ENCODE measurements at regions not wholly inside any gene's neighbourhood (a gene's known extent, or its start where the extent isn't known, plus 50 kb on each side); places are given as distances from the start of the nearest gene placed in this dataset.

- Histone ChIP-seq H3K4me3 (replicated peaks in 1 of 3; ENCODE audit: low read depth in 2 of 3, low read length in 3 of 3) (no peak overlapping the region), H3K27me3 (ENCODE audit: control insufficient read depth in 2 of 2, insufficient read depth in 2 of 2, low read length in 2 of 2) (no peaks in the 10 kb centered on the region), H3K27ac (ENCODE audit: low read depth in 1 of 2, low read length in 2 of 2) (no peak overlapping the region), H3K36me3 (replicated peaks in 1 of 2; ENCODE audit: control insufficient read depth in 1 of 2, insufficient read depth in 2 of 2, low read length in 2 of 2) (no peaks in the 10 kb centered on the region), H2AFZ (ENCODE audit: insufficient read depth, low read depth, low read length, poor library complexity, severe bottlenecking) (no peak overlapping the region), H3K4me1 (ENCODE audit: control insufficient read depth in 1 of 2, insufficient read depth in 2 of 2, low read length in 2 of 2) (no peaks in the 10 kb centered on the region), H3K4me2 (replicated peaks; ENCODE audit: extremely low read depth, low read length, poor library complexity, severe bottlenecking) (no peak overlapping the region), H3K9ac (ENCODE audit: insufficient read depth, low read length, poor library complexity, severe bottlenecking) (no peak overlapping the region), H3K9me3 (replicated peaks in 1 of 2; ENCODE audit: control insufficient read depth in 1 of 2, insufficient read depth in 1 of 2, low read length in 2 of 2) (peaks cover 0 to 4% of the 10 kb centered on the region in 2 donors), H4K20me1 (ENCODE audit: insufficient read depth, low read length) (no peaks in the 10 kb centered on the region), H3K79me2 (ENCODE audit: insufficient read depth, low read length) (no peaks in the 10 kb centered on the region)
- TF ChIP-seq CTCF (IDR thresholded peaks at IDR 0.05): no peak
- no peaks in the 10 kb centered on the region for H3K4me1 Mint-ChIP-seq
- no peak for DNase-seq
- intact Hi-C loops (cut with micrococcal nuclease): no loop called here
- H3K9me3 Mint-ChIP-seq: peaks cover 2 to 10% (median 3%) of the 10 kb centered on the region in 7 donors
- H3K27ac Mint-ChIP-seq: no peak overlapping the region
- H3K36me3 Mint-ChIP-seq: no peaks in the 10 kb centered on the region
- H3K27me3 Mint-ChIP-seq (ENCODE audit: low read depth in 3 of 3): no peaks in the 10 kb centered on the region
- no peak overlapping the region for H3K4me3 Mint-ChIP-seq
Measured at GRCh38 chr14:29503903-29504302, 423.7 kb downstream of the PRKD1 start.

- Histone ChIP-seq H3K27me3 (ENCODE audit: control insufficient read depth in 2 of 2, insufficient read depth in 2 of 2, low read length in 2 of 2) (no peaks in the 10 kb centered on the region), H3K79me2 (ENCODE audit: insufficient read depth, low read length) (no peaks in the 10 kb centered on the region), H3K36me3 (replicated peaks in 1 of 2; ENCODE audit: control insufficient read depth in 1 of 2, insufficient read depth in 2 of 2, low read length in 2 of 2) (no peaks in the 10 kb centered on the region), H2AFZ (ENCODE audit: insufficient read depth, low read depth, low read length, poor library complexity, severe bottlenecking) (no peak overlapping the region), H4K20me1 (ENCODE audit: insufficient read depth, low read length) (no peaks in the 10 kb centered on the region), H3K4me3 (replicated peaks in 1 of 3; ENCODE audit: low read depth in 2 of 3, low read length in 3 of 3) (no peak overlapping the region), H3K9me3 (replicated peaks in 1 of 2; ENCODE audit: control insufficient read depth in 1 of 2, insufficient read depth in 1 of 2, low read length in 2 of 2) (peaks cover 0 to 3% of the 10 kb centered on the region in 2 donors), H3K4me1 (ENCODE audit: control insufficient read depth in 1 of 2, insufficient read depth in 2 of 2, low read length in 2 of 2) (no peaks in the 10 kb centered on the region), H3K9ac (ENCODE audit: insufficient read depth, low read length, poor library complexity, severe bottlenecking) (no peak overlapping the region), H3K27ac (ENCODE audit: low read depth in 1 of 2, low read length in 2 of 2) (no peak overlapping the region), H3K4me2 (replicated peaks; ENCODE audit: extremely low read depth, low read length, poor library complexity, severe bottlenecking) (no peak overlapping the region)
- H3K27ac Mint-ChIP-seq: no peak overlapping the region
- no CpG with 5 or more reads among the region's 2 CpGs for WGBS (ENCODE audit: insufficient coverage)
- H3K4me3 Mint-ChIP-seq: no peak overlapping the region
- no peaks in the 10 kb centered on the region for H3K36me3 Mint-ChIP-seq
- H3K4me1 Mint-ChIP-seq: no peaks in the 10 kb centered on the region
- H3K27me3 Mint-ChIP-seq (ENCODE audit: low read depth in 3 of 3): peaks cover 0 to 6% (median 0%) of the 10 kb centered on the region in 3 donors
- intact Hi-C loops (cut with micrococcal nuclease): no loop called here
- no peak for DNase-seq
- TF ChIP-seq CTCF (IDR thresholded peaks at IDR 0.05): no peak
- peaks cover 2 to 11% (median 5%) of the 10 kb centered on the region in 7 donors for H3K9me3 Mint-ChIP-seq
Measured at GRCh38 chr14:29518335-29518734, 409.3 kb downstream of the PRKD1 start.
